Loucy (cell line): ENCODE measurements at regions not wholly inside any gene's neighbourhood (a gene's known extent, or its start where the extent isn't known, plus 50 kb on each side); places are given as distances from the start of the nearest gene placed in this dataset.

Source experiments
- H2AFZ ChIP-seq: fragments of 200-600 bp; sonication (generic); 2 replicates; pipeline ENCODE4 v1.6.0; 2016; ENCODE audit warnings: antibody characterized with exemption, mild to moderate bottlenecking, low read length, moderate library complexity
- H3F3A ChIP-seq: fragments of 200-600 bp; 2 replicates; pipeline ENCODE4 v1.6.0; 2016; ENCODE audit warnings: antibody characterized with exemption, low read depth, mild to moderate bottlenecking
- H3K27me3 ChIP-seq: fragments of 200-600 bp; sonication (generic); 2 replicates; pipeline ENCODE4 v1.6.1; 2014; ENCODE audit warnings: low read length, mild to moderate bottlenecking; ENCODE audit not compliant: insufficient read depth, poor library complexity, severe bottlenecking
- H3K36me3 ChIP-seq: fragments of 200-600 bp; sonication (generic); 2 replicates; pipeline ENCODE4 v1.6.1; 2016; ENCODE audit warnings: low read length; ENCODE audit not compliant: insufficient read depth
- H3K4me1 ChIP-seq: fragments of 200-600 bp; sonication (generic); 2 replicates; pipeline ENCODE4 v1.5.1; 2014; ENCODE audit warnings: low read length, mild to moderate bottlenecking; ENCODE audit not compliant: insufficient read depth, poor library complexity, severe bottlenecking
- H3K4me2 ChIP-seq: fragments of 200-600 bp; sonication (generic); 2 replicates; pipeline ENCODE4 v1.6.0; 2014; ENCODE audit warnings: antibody characterized with exemption, low read length, low read depth, mild to moderate bottlenecking; ENCODE audit not compliant: poor library complexity, severe bottlenecking
- H3K4me3 ChIP-seq: fragments of 200-600 bp; sonication (generic); 2 replicates; pipeline ENCODE4 v1.5.1; 2014; ENCODE audit warnings: low read length, mild to moderate bottlenecking, mixed read lengths; ENCODE audit not compliant: poor library complexity, severe bottlenecking
- H3K79me2 ChIP-seq: fragments of 200-600 bp; sonication (generic); 2 replicates; pipeline ENCODE4 v1.6.1; 2014; ENCODE audit warnings: low read length; ENCODE audit not compliant: insufficient read depth
- H3K9ac ChIP-seq: fragments of 200-600 bp; sonication (generic); 2 replicates; pipeline ENCODE4 v1.6.0; 2014; ENCODE audit warnings: mild to moderate bottlenecking, low read depth, low read length, moderate library complexity; ENCODE audit not compliant: poor library complexity, severe bottlenecking
- H3K9me2 ChIP-seq: fragments of 200-600 bp; sonication (generic); replicated peaks from 2 replicates; pipeline ENCODE4 v1.6.1; 2016; ENCODE audit warnings: low read depth, low read length, mixed read lengths
- H3K9me3 ChIP-seq: fragments of 200-600 bp; sonication (generic); 2 replicates; pipeline ENCODE4 v1.6.1; 2014; ENCODE audit warnings: mild to moderate bottlenecking, antibody characterized with exemption, low read length, low read depth; ENCODE audit not compliant: insufficient read depth
- H4K20me1 ChIP-seq: fragments of 200-600 bp; sonication (generic); 2 replicates; pipeline ENCODE4 v1.6.0; 2014; ENCODE audit warnings: antibody characterized with exemption, low read length, mild to moderate bottlenecking; ENCODE audit not compliant: insufficient read depth, poor library complexity, severe bottlenecking
- EZH2phosphoT487 ChIP-seq: fragments of 200-600 bp; IDR thresholded peaks from 2 replicates; pipeline ENCODE4 v1.6.1; 2018; ENCODE audit warnings: antibody characterized with exemption, mild to moderate bottlenecking, moderate library complexity, borderline replicate concordance
- TF ChIP-seq, protein P1 (sequence below): fragments of 200-600 bp; sonication (generic); conservative IDR thresholded peaks from 2 replicates; pipeline ENCODE4 v1.5.1; 2014; ENCODE audit warnings: mild to moderate bottlenecking, antibody characterized with exemption, low read length

DNA sequence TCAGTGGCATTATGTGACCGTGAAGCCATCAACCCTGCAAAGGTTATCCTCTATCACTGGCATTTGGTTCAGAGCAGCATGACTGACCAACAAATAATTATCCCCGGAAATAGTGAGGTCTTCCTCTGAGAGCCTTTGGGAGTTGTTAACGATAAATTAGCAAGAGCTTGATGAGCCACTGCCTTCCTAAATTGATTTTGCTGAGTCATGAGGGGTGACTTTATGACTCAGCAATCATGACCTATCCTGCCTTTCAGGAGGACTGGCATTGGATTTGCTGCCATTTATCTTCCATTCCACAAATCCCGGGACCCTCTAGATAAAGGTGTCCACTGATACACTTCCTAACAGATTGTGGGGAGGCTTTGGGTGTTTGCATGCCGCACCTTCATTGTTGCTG is 80.8 kb upstream of the MTNR1B start:
- no peaks in the 10 kb centered on the region for H4K20me1 ChIP-seq
- H3K9me3 ChIP-seq: no peaks in the 10 kb centered on the region
- no peak for TF ChIP-seq EZH2phosphoT487
- TF ChIP-seq, protein P1, sequence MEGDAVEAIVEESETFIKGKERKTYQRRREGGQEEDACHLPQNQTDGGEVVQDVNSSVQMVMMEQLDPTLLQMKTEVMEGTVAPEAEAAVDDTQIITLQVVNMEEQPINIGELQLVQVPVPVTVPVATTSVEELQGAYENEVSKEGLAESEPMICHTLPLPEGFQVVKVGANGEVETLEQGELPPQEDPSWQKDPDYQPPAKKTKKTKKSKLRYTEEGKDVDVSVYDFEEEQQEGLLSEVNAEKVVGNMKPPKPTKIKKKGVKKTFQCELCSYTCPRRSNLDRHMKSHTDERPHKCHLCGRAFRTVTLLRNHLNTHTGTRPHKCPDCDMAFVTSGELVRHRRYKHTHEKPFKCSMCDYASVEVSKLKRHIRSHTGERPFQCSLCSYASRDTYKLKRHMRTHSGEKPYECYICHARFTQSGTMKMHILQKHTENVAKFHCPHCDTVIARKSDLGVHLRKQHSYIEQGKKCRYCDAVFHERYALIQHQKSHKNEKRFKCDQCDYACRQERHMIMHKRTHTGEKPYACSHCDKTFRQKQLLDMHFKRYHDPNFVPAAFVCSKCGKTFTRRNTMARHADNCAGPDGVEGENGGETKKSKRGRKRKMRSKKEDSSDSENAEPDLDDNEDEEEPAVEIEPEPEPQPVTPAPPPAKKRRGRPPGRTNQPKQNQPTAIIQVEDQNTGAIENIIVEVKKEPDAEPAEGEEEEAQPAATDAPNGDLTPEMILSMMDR: no peak
- no peak overlapping the region for H3K4me2 ChIP-seq
- no peaks in the 10 kb centered on the region for H3K79me2 ChIP-seq
- no peak overlapping the region for H3K4me3 ChIP-seq
- no peak overlapping the region for H2AFZ ChIP-seq
- no peak overlapping the region for H3K9ac ChIP-seq
- no peaks in the 10 kb centered on the region for H3K27me3 ChIP-seq
- H3K4me1 ChIP-seq: peaks cover 6% of the 10 kb centered on the region
- no peaks in the 10 kb centered on the region for H3K36me3 ChIP-seq
- H3K9me2 ChIP-seq: no peaks in the 10 kb centered on the region
- no peaks in the 10 kb centered on the region for H3F3A ChIP-seq

DNA sequence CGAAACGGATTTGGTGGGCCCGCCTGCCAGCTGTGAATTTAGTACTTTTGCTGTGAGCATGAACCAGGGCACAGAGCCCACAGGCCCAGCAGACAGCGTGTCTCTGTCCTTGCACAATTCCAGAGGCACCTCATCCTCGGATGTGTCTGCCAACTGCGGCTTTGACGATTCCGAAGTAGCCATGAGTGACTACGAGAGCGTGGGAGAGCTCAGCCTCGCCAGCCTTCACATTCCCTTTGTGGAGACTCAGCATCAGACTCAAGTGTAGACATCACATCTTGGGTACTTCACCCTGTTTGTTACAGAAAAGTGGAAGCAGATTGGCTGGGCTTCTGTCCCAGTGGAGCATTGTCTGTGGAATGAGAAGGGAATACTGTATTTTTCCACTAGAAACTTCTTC is 78.6 kb upstream of the MTNR1B start:
- H3K4me1 ChIP-seq: peaks cover 4% of the 10 kb centered on the region
- H3K4me3 ChIP-seq: no peak overlapping the region
- H3K9me2 ChIP-seq: no peaks in the 10 kb centered on the region
- H3K79me2 ChIP-seq: no peaks in the 10 kb centered on the region
- H2AFZ ChIP-seq: no peak overlapping the region
- H3K36me3 ChIP-seq: no peaks in the 10 kb centered on the region
- no peaks in the 10 kb centered on the region for H3K9me3 ChIP-seq
- H4K20me1 ChIP-seq: no peaks in the 10 kb centered on the region
- H3K27me3 ChIP-seq: no peaks in the 10 kb centered on the region
- H3F3A ChIP-seq: no peaks in the 10 kb centered on the region
- no peak overlapping the region for H3K4me2 ChIP-seq
- no peak for TF ChIP-seq EZH2phosphoT487
- TF ChIP-seq, protein P1: no peak
- no peak overlapping the region for H3K9ac ChIP-seq

DNA sequence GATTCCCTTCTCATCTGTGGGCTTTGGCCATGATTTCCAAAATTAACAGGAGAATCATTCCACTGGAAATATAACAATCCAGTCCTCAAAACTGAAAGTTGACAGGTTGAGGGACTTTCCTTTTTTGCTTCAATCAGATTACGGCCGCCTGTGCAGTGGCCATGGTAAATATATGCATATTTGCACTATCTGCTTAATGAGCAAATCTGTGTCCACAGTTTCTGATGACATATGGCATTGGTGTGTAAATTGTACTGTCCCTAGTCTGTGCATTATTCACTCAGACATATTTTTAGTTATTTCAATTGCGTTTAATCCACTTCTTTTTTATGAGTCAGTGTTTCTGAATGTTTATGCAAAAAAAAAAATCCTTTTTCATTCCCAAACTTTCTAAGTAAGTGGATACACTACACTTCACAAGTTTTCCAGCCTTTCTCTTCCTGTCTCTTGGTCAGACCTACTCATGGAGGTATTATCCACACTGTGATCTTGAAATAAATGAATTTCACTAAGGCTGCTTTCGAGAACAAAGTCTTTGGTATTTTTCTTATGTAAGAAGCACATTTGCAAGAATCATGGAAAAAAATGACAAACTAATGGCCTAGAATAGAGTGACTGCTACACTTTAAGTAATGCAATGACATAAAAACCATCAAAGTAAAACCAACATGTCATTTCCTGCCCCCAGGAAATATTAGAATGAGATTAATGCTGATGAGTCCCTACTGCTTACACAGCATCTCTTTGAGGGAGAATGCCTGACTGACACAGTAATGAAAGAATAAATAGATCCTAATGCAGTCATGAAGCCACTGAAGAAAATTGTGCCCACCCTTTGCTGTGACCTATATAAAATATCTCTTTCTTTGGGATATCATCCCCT is 76.4 kb upstream of the MTNR1B start:
- no peak overlapping the region for H3K9ac ChIP-seq
- TF ChIP-seq, protein P1: no peak
- TF ChIP-seq EZH2phosphoT487: no peak
- H3K27me3 ChIP-seq: no peaks in the 10 kb centered on the region
- no peaks in the 10 kb centered on the region for H3F3A ChIP-seq
- no peaks in the 10 kb centered on the region for H3K79me2 ChIP-seq
- H3K36me3 ChIP-seq: no peaks in the 10 kb centered on the region
- H3K4me2 ChIP-seq: no peak overlapping the region
- H3K9me3 ChIP-seq: no peaks in the 10 kb centered on the region
- H2AFZ ChIP-seq: no peak overlapping the region
- no peaks in the 10 kb centered on the region for H3K4me1 ChIP-seq
- no peaks in the 10 kb centered on the region for H4K20me1 ChIP-seq
- no peak overlapping the region for H3K4me3 ChIP-seq
- H3K9me2 ChIP-seq: no peaks in the 10 kb centered on the region
